HG03108 (cell line): ENCODE measurements at regions not wholly inside any gene's neighbourhood (a gene's known extent, or its start where the extent isn't known, plus 50 kb on each side); places are given as distances from the start of the nearest gene placed in this dataset.

Source experiments
- ATAC-seq: cut with Tn5 transposase; IDR thresholded peaks from one replicate; pipeline ENCODE4 v1.9.1; 2021; ENCODE audit warnings: moderate library complexity; ENCODE audit not compliant: unreplicated experiment

DNA sequence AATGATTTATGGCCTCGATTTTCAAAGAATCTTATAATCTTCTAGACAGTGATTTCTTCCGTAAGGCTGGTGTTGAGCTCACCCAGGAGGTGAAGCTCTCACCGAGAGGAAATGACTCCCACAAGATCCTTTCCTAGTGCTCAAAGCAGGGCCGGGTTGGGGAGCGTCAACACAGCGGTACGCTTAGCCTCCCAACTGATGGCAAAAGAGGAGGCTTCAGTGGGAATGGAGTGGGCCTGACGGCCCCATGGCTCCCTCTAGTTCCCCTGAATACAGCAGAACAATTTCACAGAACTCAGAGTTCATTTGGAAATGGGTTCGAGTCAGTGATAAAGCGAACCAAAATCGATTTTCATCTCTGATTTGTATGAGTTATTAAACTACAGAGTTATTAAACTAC, 449.5 kb downstream of the KLF12 start:
- ATAC-seq, result no peak

DNA sequence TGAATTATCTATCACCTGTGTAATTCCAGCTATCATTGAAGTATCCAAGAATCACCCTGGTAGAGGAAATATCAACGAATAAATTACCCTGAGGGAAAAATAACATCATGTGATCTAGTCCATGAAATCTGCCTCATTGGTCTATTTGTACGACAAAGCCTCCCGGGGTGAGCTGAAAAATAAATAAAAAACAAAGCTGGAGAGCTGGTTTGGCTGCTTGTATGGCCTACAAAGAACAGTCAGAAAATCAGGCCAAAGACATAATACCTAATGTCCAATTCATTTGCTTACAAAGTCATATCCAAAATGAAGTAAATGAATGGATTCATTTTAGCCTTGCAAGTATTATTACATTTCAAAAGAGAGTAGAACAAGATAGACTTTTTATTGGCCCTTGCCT, 449.9 kb downstream of the KLF12 start:
- no peak for ATAC-seq

DNA sequence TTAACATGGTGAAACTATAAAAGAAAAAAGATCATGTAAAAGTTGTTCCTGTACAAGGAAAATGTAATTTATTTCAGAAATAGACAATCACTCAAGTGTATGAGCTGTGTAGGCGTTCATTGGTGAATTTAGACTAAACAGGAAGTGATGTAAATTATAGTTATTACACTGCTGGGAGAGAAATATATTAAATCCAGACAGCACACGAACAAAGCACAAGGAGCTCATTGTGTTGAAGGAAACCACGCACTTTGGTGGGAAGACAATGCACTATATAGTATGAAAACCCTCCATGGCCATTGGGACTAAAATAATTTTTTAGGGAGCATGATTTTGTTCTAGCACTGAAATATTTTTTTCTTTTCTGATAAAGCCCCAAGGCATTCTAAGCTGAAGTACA, 450.5 kb downstream of the KLF12 start:
- ATAC-seq, result no peak

DNA sequence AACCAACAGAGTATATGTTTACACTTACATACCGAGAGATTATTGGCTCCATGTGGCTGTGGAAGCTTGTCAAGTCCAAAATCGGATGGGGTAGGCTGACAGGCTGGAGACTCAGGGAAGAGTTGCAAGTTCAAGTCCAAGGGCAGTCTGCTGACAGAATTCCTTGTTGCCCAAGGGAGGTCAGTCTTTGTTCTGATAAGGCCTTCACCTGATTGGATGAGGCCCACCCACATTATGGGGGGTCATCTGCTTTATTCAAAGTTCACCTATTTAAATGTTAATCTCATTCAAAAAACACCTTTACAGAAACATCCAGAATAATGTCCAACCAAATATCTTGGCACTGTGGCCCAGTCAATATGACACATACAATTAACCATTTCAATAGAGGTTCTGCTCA, 452.4 kb downstream of the KLF12 start:
- no peak for ATAC-seq

DNA sequence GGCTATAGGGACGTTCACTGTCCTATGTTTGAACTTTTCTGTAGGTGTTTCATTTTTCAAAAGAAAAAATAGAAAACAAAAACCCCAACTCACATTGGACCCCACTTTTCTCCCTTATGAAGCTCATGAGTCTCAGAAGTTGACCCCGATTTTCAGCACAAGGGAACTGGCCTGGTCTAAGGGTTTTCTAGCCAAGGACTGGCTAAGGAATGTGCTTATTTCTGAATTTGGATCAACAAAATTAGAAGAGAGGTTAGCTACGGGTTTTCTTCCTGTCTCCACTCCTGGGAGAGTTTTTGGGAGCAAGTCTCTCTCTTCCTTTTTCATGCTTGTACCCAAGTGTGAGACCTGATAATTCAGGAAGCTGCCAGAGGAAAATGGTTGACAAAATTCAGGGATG, 453.2 kb downstream of the KLF12 start:
- ATAC-seq, result no peak

DNA sequence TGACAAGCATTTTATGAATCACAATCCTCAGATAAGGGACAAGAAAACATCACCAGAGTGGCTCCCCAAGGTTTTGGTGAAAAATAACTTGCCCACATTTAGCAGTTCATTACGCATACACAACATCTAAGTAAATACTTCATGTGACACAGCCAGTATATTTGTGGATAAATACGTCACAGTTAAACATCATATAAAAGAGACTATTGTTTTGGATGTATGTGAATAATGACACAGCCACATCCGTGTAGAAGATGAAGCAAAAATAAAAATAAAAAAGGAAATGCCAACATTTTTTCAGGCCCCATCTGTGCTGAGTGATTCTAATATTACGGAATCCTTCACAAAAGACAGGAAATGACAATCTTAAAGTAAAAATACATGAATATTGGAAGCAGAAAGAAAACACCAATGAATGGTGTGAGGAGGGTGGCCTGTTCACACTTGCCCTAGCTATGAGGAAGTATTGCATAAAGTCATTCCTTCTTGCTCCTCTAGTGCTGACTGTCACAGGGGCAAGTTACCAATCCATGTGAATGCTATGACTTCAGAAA, 457.1 kb downstream of the KLF12 start:
- no peak for ATAC-seq

DNA sequence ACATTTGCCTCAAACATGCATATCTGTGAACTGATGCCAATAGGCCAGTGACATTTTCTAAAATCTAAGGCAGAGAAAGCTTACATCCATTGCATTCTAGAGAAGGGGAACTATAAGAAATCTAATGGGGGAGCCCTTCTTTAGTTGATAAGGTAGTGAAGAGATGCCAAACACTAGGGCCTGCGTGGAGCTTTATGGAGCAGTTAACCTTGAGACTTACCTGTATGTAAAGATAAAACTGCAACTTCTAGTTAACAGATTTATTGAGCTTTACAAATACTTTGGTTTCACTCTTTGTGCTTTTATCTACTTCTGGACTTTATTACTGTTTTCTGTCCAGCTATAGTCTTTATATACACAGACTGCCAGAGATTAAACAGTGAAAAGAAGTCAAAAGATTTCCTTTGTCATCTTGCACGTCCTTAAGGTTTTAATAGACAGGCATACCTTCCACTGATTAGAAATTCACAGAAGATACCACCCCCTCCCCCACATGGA, 457.6 kb downstream of the KLF12 start:
- ATAC-seq, result no peak

DNA sequence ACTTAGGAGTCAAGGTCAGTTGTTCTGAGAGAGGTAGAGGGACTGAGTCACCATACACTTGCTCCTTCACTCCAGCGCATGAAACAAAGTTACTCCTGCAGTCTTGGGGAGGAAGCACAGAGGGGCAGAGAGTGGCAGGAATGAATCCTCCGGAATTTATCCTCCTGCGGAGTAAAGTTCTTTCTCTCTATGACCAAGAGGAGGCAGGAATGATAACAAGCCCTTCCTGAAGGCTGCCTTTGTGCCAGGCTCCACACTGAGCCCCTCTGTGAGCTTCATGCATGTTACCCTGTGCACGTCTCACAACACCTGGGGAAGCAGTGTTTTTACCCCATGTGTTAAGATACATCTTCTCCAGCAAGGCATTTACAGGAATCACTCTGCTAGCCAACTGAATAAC, 458.4 kb downstream of the KLF12 start:
- ATAC-seq, result no peak

DNA sequence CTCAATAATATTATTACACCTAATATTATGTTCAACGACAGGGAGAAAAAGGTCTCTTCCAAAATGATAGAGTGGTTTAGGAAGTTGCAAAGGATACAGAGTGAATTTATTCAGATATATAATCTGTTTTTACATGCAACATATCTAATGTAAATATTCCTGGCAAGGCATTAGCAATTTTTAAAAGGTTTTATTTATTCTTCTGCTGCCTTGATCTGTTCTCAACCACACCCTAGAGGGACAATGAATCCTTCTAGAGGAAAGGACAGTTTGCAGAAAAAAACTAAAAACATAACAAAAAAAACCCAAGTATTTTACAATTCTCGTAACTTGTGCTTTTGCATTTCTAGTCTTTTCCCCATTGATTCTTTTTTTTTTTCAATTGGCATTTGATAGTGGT, 459.6 kb downstream of the KLF12 start:
- ATAC-seq, result no peak

DNA sequence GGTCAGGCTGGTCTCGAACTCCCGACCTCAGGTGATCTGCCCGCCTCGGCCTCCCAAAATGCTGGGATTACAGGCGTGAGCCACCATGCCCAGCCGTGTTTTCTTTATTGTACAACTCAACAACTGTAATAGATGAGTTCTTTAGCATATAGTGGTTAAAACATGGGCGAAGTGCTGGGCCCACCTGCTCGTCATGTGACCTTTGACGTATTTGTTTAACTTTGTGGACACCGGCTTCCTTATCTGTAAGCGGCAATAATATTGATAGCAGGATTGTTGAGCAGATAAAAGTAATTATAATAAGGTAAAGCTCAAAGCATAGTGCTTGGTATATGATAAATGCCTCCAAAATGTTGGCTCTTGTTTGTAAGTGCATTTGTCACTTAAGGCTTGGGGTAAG, 460.3 kb downstream of the KLF12 start:
- no peak for ATAC-seq

DNA sequence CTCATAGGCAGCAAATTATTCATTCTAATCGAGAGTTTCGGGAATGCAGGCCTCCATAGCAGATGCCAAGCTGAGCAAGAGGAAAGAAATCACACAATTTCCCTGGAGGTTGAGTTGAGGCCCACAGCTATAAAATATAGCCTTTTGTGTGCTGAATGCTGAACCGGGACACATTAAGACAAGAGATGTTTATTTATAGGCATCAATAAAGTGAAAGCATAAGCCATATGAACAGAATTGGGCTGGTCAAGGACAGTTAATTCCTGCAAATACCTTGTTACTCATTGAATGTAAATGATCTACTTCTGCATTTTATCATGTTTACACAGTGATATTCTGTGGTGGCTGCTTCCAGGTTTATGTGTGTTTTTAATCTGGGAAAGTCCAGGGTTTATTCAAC, 461.7 kb downstream of the KLF12 start:
- ATAC-seq, result no peak

DNA sequence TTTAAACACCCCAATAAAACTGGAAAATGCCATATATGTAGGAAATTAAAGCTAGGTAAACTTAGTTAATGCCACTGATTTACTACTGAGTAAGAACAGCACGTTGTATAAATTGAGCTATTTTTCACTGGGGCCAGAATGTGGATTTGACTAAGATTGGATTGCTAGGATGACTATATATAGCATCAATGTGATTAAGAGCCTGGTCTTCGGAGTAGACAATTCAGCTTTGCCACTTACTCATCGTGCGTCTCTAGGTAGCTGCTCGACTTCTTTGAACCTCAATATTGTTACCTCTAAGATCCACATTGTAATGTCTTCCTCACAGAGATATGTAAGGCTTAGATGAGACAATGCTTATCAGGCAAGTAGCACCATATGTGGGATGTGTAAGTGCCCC, 462.5 kb downstream of the KLF12 start:
- ATAC-seq, result no peak

DNA sequence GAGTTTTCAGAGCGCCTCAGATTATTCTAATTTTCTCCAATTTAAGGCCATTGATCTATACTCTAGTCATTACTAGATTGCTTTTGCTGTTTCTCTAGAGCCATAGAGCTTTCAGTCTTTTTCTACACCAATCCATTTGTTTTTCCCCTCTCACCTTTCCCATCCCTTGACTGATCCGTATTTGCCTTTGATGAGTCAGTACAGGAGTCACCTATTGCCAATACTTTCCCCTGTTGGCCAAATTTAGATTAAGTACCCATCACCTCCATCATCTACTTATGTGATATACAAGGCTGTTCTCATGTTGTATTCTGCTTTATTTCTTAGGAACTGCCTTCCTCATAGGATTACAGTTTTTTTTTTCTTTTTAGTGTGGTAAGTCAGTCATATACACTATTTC, 463.2 kb downstream of the KLF12 start:
- ATAC-seq, result no peak

DNA sequence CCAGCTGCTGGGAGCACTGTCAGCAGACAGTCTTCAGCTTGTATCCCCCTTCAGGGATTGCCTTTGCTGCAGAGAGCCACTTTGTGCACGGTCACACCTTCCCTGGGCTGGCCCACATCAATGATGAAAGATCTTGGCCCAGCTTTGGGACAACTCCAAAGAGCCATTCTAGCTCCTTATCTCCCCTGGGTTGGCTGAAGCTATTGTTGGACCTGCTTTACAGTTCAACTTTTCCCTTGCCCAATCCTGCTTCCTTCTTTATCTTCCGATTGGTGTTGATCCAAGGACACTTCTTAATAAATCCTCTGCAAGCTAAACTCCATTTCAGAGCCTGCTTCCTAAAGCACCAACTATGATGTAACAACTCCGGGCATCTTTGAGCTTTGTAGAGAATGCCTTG, 466.4 kb downstream of the KLF12 start:
- no peak for ATAC-seq

DNA sequence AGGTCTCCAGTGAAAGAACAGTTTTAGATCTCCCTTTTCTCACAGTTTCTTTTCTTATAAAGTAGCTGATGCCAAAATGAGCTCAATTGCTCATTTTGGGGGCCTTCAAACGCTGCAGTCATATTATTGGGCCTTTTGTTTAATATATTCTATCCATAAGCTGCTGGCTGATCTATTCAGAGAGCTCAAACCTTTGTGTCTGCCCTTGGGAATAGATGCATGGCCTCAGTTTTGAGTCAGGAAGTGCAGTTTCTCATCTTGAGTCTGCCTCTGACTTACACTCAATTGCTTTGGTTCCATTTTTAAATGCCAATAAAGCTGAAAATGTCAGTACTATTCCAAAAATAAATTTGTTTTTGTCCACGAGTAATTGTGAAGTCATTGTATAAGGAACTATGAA, 468.9 kb downstream of the KLF12 start:
- no peak for ATAC-seq

DNA sequence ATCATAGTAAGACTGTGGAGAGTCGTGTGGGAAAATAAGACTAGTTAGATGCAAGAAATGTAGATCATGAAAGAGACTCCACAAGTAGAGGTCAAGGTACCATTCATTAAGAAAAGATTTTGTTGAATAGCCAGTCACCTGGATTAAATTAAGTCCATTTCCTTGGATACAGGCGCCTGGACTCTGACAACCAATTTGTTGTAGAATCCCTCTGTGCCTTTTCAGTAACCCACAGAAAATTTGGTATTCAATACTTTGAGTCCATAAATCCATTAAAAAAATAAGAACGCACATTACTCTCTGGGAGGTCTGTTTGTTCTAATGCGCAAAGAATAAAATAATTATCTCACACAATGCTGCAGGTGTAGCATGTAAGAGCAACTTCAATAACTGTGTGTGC, 469.4 kb downstream of the KLF12 start:
- no peak for ATAC-seq

DNA sequence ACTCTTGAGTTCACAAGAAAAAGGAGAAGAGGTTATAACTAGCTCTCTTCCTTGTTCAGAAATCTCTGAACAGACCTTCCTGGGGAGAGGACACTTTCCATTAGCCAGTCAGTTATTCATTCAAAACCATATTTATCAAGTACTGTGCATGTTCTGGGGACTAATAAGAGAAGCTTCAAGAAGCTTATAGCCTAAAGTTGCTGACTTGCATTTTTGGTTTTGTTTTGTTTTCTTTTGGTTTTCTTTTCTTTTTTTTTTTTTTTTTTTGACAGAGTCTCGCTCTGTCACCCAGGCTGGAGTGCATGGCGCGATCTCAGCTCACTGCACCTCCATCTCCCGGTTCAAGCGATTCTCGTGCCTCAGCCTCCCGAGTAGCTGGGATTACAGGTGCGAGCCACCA, 471.4 kb downstream of the KLF12 start:
- no peak for ATAC-seq

DNA sequence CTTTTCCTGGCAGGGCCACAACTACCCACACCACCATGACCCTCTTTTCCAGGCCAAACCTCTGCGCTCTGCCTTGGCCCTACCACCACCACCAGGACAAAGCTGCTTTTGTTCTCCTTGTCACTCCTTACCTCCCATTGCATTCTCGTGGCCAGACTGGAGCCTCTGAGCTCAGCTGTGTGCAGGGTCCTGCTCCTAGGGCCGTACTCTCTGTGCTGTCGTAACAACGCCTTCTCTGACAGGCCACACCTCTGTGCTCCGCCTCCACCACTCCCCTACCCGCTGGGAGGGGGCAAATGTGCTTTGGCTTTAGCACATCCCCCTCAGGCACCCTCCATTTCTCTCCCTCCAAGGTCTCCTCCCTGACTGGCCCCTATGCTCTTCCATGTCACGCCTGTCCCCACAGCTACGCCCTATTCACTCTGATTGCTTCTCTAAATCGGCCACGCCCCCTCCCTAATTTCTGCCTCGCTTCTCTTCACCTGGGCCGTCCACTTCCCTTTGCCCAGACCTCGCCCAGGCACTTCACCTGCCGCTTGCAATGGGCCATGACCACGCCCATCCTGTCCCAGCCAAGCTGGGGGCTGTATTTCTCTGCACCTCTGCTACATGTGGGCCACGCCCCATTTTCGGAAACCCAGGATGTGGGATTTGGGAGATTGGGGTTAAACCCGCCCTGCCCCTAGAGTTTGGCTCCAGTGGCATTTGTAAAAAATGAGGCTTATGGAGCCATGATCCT, 472.3 kb downstream of the KLF12 start:
- no peak for ATAC-seq

DNA sequence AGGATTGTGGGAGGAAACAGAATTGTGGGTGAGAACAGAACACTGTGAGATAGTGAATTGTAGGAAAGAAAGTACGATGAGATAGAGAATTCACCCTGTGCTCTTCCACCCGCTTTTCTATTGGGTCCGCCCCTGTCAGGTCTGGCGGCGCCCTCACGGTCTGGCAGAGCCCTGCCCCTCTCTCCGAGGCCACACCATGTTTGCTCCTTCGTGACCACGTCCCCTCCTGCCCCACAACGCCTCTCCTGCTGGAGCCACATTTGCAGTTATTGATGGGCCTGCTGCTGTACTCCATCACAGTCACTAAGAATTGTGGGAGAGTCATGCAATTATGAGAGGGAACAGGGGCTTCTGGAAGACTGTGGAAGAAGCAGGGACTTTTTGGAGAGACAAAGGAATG, 473.1 kb downstream of the KLF12 start:
- ATAC-seq, result no peak

DNA sequence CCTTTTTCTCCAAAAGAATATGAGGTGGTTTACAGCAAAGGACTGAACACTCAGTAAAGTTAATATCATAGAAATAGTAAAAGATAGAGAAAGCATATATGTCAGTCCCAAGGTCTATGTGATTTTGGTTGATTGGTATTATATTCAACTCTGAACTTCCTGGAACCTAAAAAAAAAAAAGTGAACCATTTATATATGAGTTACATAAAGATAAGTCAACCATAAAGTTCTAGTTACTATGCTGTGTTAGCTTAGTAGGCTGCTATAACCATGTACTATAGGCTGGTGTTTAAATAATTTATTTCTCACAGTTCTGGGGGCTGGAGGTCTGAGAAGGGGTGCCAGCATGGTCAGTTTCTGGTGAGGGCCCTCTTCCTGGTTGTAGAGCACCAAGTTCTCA, 475.6 kb downstream of the KLF12 start:
- no peak for ATAC-seq

DNA sequence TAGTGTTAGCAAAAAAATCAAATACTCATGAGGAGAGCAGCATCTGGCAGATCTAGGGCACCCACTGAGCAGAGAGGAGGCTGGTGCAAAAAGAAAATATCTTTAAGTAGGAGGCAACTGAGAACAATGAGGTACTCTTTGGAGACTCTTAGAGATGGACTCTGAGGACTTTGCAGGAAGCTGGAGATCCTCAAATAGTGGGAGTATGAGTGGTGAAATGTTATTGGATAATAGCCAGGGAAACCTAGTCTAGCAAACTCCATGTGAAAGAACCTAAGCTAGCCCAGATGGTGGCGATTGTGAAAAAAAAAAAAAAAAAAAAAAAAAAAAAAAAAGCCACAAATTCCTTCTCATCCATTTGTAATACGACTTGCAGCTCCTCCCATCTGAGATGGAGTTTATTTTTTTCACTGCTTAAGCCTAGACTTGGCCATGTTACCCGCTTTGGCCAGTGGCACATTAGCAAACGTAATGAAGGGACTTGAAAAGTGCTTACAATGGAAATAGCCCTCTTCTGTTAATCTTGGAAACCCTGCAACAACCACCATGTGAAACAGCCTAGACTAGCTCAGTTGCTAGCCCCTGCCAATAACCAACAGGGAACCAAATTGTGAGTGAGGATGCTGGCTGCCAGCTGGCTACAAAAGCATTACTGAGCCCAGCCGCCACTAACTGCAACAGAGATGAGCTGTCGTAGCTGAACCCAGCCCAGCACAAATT, 476.2 kb downstream of the KLF12 start:
- no peak for ATAC-seq

DNA sequence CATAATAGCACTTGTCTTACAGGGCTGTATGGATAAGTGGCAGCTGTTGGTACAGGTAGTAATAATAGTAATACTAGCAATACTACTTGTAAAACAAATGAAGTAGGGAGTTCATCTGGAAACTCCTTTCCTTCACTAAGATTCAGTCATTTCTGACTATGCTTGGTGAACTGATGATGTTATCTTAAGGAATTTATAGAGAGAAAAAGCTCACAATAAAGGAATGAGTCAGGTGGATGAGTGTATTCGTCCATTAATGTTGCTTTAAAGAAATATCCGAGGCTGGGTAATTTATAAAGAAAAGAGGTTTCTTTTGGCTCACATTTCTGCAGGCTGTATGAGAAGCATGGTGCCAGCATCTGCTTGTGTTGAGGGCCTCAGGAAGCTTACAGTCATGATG, 477.3 kb downstream of the KLF12 start:
- ATAC-seq, result no peak
